CD4-positive, alpha-beta memory T cell (primary cell): ENCODE measurements at regions not wholly inside any gene's neighbourhood (a gene's known extent, or its start where the extent isn't known, plus 50 kb on each side); places are given as distances from the start of the nearest gene placed in this dataset.

Source experiments
- CTCF ChIA-PET: fragments of 350-600 bp; sonication (Branson Sonifier 250); formaldehyde crosslinking; loops from one replicate; lab custom pipeline; 2021; ENCODE audit warnings: inconsistent platforms; ENCODE audit not compliant: partially characterized antibody; lab: Charles Lee
- POLR2A ChIA-PET: fragments of 350-600 bp; sonication (Branson Sonifier 250); formaldehyde crosslinking; loops from one replicate; lab custom pipeline; 2021; ENCODE audit not compliant: partially characterized antibody; lab: Charles Lee
- DNase-seq, 5 donors: peaks; one replicate each; pipeline versions ENCODE4 v3.0.0 to v3.0.0-alpha.2; 2020 to 2022; ENCODE audit warnings: mixed read lengths in 1 of 5
- H3K27ac ChIP-seq: one replicate; pipeline ENCODE4 v1.7.0; 2013; ENCODE audit warnings: low read depth, low read length
- H3K27me3 ChIP-seq: 2 replicates; pipeline ENCODE4 v1.7.0; 2013; ENCODE audit warnings: mild to moderate bottlenecking, low read length, moderate library complexity; ENCODE audit not compliant: insufficient read depth
- H3K36me3 ChIP-seq: 2 replicates; pipeline ENCODE4 v1.7.0; 2013; ENCODE audit warnings: mild to moderate bottlenecking, low read length, moderate library complexity; ENCODE audit not compliant: insufficient read depth
- H3K4me1 ChIP-seq: 2 replicates; pipeline ENCODE4 v1.7.0; 2013; ENCODE audit warnings: mild to moderate bottlenecking, low read length, moderate library complexity; ENCODE audit not compliant: insufficient read depth
- H3K4me3 ChIP-seq, 2 donors: one replicate each; pipeline ENCODE4 v1.7.0; 2013; ENCODE audit warnings: low read length in 2 of 2, mild to moderate bottlenecking in 1 of 2
- H3K9me3 ChIP-seq, 2 donors: one replicate each; pipeline ENCODE4 v1.7.0; 2013; ENCODE audit warnings: low read length in 2 of 2, control low read depth in 1 of 2; ENCODE audit not compliant: control insufficient read depth in 1 of 2
- H3K27ac Mint-ChIP-seq, 7 donors: one replicate each; pipeline ENCODE4 v1.8.0; 2020 to 2021; ENCODE audit warnings: mixed read lengths in 7 of 7, mild to moderate bottlenecking in 6 of 7, inconsistent platforms in 3 of 7, moderate library complexity in 3 of 7
- H3K27me3 Mint-ChIP-seq, 2 donors: one replicate each; pipeline ENCODE4 v1.8.0; 2020 to 2021; ENCODE audit warnings: mixed read lengths in 2 of 2
- H3K36me3 Mint-ChIP-seq, 2 donors: one replicate each; pipeline ENCODE4 v1.8.0; 2020 to 2021; ENCODE audit warnings: mixed read lengths in 2 of 2, inconsistent platforms in 1 of 2, mild to moderate bottlenecking in 1 of 2
- H3K4me1 Mint-ChIP-seq, 4 donors: one replicate each; pipeline ENCODE4 v1.8.0; 2020 to 2021; ENCODE audit warnings: mixed read lengths in 4 of 4, mild to moderate bottlenecking in 1 of 4
- H3K4me3 Mint-ChIP-seq, 8 donors: one replicate each; pipeline ENCODE4 v1.8.0; 2020 to 2021; ENCODE audit warnings: mixed read lengths in 8 of 8, mild to moderate bottlenecking in 7 of 8, moderate library complexity in 6 of 8, inconsistent platforms in 3 of 8
- H3K9me3 Mint-ChIP-seq, 8 donors: one replicate each; pipeline ENCODE4 v1.8.0; 2020 to 2021; ENCODE audit warnings: mixed read lengths in 8 of 8, mild to moderate bottlenecking in 5 of 8, inconsistent platforms in 3 of 8, moderate library complexity in 1 of 8
- intact Hi-C: fragments of 100-400 bp; cut with micrococcal nuclease; formaldehyde crosslinking; loops from one replicate; pipeline ENCODE4 v1.15.1; 2023

- no peaks in the 10 kb centered on the region for H3K36me3 Mint-ChIP-seq
- H3K27me3 Mint-ChIP-seq, result no peaks in the 10 kb centered on the region
- no peak for DNase-seq
- H3K27ac Mint-ChIP-seq, result no peak overlapping the region
- H3K4me3 ChIP-seq, result no peak overlapping the region
- no peaks in the 10 kb centered on the region for H3K36me3 ChIP-seq
- no peak overlapping the region for H3K4me3 Mint-ChIP-seq
- H3K9me3 Mint-ChIP-seq, result peaks cover 0 to 21% (median 5%) of the 10 kb centered on the region in 8 donors
- intact Hi-C loops, result no loop called here
- H3K4me1 ChIP-seq, result no peaks in the 10 kb centered on the region
- no peaks in the 10 kb centered on the region for H3K4me1 Mint-ChIP-seq
- no peaks in the 10 kb centered on the region for H3K27me3 ChIP-seq
- H3K9me3 ChIP-seq, result peaks cover 0 to 4% of the 10 kb centered on the region in 2 donors
- ChIA-PET CTCF (no interaction called here), POLR2A (no interaction called here)
- no peak overlapping the region for H3K27ac ChIP-seq
These were observed 1099.9 kb downstream of the NSUN3 start for GRCh38 chr3:95162794-95163193.

GRCh38 chr3:95167748-95168147 is 1104.9 kb downstream of the NSUN3 start:
- Mint-ChIP-seq H3K27ac (no peak overlapping the region), H3K4me3 (no peak overlapping the region), H3K36me3 (no peaks in the 10 kb centered on the region), H3K4me1 (no peaks in the 10 kb centered on the region), H3K9me3 (peaks cover 0 to 6% (median 0%) of the 10 kb centered on the region in 8 donors), H3K27me3 (no peaks in the 10 kb centered on the region)
- ChIA-PET POLR2A (no interaction called here), CTCF (no interaction called here)
- intact Hi-C loops, result no loop called here
- no peaks in the 10 kb centered on the region for H3K36me3 ChIP-seq
- no peak overlapping the region for H3K27ac ChIP-seq
- no peaks in the 10 kb centered on the region for H3K9me3 ChIP-seq
- H3K27me3 ChIP-seq, result no peaks in the 10 kb centered on the region
- no peak overlapping the region for H3K4me3 ChIP-seq
- no peak for DNase-seq
- H3K4me1 ChIP-seq, result no peaks in the 10 kb centered on the region

DNA sequence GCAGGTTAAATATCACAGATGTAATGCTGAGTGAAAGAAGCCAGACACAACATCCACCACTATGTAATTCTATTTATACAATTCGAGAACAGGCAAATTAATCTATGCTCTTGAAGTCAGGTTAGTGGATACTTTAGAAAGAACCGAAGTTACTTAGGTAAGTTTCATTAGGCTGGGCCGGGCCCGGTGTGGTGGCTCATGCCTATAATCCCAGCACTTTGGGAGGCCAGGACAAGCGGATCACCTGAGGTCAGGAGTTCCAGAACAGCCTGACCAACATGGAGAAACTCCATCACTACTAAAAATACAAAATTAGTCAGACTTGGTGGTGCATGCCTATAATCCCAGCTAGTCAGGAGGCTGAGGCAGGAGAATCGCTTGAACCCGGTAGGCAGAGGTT is 1105.7 kb downstream of the NSUN3 start:
- no peaks in the 10 kb centered on the region for H3K4me1 Mint-ChIP-seq
- CTCF ChIA-PET, result no interaction called here

DNA sequence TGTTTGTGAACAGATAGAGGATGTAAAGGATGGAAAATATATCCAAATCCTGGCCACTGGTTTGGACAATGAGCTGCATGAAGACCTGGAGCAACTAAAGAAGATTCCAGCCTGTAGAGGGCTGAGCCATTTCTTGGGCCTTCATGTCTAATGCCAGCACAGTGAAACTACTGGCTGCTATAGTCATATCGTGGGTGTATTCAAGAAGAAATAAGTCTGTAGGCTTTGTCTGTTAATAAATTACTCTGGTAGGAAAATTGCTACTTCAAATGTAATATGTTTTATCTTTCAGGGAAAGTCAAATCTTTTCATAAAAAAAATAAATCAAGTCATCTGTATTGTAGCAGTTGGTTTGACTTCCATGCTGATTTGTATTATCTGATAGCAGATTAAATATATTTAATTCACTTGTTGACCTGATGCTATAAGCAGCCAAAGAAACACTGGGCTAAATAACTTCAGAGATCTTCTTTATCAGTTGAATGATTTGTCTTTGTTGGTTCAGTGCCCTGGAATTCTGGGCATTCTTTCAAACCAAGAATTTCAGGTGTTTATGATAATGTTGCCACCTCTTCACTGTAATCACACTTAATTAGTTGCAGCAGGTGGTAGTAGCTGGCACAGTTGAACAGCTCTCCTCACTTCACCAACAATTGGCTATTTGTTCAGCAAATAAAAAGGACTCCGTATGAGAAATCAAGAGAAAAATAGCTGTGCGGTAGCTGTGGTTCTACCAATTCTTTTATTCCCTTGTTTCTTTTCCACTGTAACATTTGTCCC is 1109.5 kb downstream of the NSUN3 start:
- CTCF ChIA-PET, result no interaction called here
- H3K27me3 Mint-ChIP-seq, result no peaks in the 10 kb centered on the region
- no peaks in the 10 kb centered on the region for H3K9me3 ChIP-seq
- H3K27ac ChIP-seq, result no peak overlapping the region
- H3K9me3 Mint-ChIP-seq, result peaks cover 0 to 9% (median 0%) of the 10 kb centered on the region in 8 donors
- H3K4me1 ChIP-seq, result no peaks in the 10 kb centered on the region
- no peak for DNase-seq
- no peaks in the 10 kb centered on the region for H3K27me3 ChIP-seq
- POLR2A ChIA-PET, result no interaction called here
- intact Hi-C loops, result no loop called here
- no peak overlapping the region for H3K27ac Mint-ChIP-seq
- no peaks in the 10 kb centered on the region for H3K36me3 Mint-ChIP-seq
- H3K4me1 Mint-ChIP-seq, result no peaks in the 10 kb centered on the region
- no peak overlapping the region for H3K4me3 ChIP-seq
- H3K36me3 ChIP-seq, result no peaks in the 10 kb centered on the region
- no peak overlapping the region for H3K4me3 Mint-ChIP-seq

More for the DNA sequence above, 1105.7 kb downstream of the NSUN3 start:
- DNase-seq, result no peak
- no peak overlapping the region for H3K27ac ChIP-seq
- H3K36me3 ChIP-seq, result no peaks in the 10 kb centered on the region
- no peak overlapping the region for H3K4me3 ChIP-seq
- H3K9me3 ChIP-seq, result no peaks in the 10 kb centered on the region
- no peaks in the 10 kb centered on the region for H3K27me3 Mint-ChIP-seq
- H3K27me3 ChIP-seq, result no peaks in the 10 kb centered on the region
- peaks cover 0 to 6% (median 0%) of the 10 kb centered on the region in 8 donors for H3K9me3 Mint-ChIP-seq
- no peaks in the 10 kb centered on the region for H3K4me1 ChIP-seq
- H3K36me3 Mint-ChIP-seq, result no peaks in the 10 kb centered on the region
- POLR2A ChIA-PET, result no interaction called here
- H3K27ac Mint-ChIP-seq, result no peak overlapping the region
- intact Hi-C loops, result no loop called here
- no peak overlapping the region for H3K4me3 Mint-ChIP-seq

DNA sequence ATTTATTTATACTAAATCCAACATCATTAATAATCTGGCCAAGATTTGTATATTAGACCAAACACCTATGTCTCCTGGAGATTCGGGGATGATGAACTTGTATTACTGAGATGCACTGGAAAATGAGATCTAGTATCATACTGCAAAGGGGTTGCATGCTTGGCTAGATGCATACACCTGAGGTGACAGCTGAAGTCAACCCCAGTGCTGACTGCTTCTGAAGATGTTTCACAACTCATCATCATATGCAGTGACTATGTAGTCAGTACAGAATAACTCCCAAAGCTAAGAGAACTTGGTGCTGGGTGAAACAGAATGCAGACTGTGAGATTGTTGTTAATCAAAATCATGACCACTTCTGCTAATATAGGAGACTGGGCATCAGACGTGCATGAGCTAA is 1114.2 kb downstream of the NSUN3 start:
- H3K4me3 Mint-ChIP-seq, result no peak overlapping the region
- H3K9me3 Mint-ChIP-seq, result peaks cover 0 to 7% (median 0%) of the 10 kb centered on the region in 8 donors
- no peak overlapping the region for H3K4me3 ChIP-seq
- H3K27me3 Mint-ChIP-seq, result no peaks in the 10 kb centered on the region
- POLR2A ChIA-PET, result no interaction called here
- no peaks in the 10 kb centered on the region for H3K36me3 Mint-ChIP-seq
- H3K27ac Mint-ChIP-seq, result no peak overlapping the region
- H3K4me1 ChIP-seq, result no peaks in the 10 kb centered on the region
- CTCF ChIA-PET, result no interaction called here
- no peaks in the 10 kb centered on the region for H3K36me3 ChIP-seq
- no peaks in the 10 kb centered on the region for H3K9me3 ChIP-seq
- no peaks in the 10 kb centered on the region for H3K27me3 ChIP-seq
- DNase-seq, result no peak
- H3K27ac ChIP-seq, result no peak overlapping the region
- no peaks in the 10 kb centered on the region for H3K4me1 Mint-ChIP-seq
- intact Hi-C loops, result no loop called here

DNA sequence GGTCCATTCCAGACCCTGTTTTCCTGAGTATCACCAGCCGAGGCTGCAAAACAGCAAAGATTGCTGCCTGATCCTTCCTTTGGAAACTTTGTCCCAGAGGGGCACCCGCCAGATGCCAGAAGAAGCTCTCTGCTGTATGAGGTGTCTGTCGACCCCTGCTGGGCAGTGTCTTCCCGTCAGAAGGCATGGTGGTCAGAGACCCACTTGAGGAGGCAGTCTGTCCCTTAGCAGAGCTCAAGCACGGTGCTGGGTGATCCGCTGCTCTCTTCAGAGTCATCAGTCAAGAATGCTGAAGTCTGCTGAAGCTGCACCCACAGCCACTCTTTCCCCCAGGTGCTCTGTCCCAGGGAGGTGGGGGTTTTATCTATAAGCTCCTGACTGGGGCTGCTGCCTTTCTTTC is 1121.2 kb downstream of the NSUN3 start:
- POLR2A ChIA-PET, result no interaction called here
- no peak for DNase-seq
- Mint-ChIP-seq H3K27me3 (no peaks in the 10 kb centered on the region), H3K4me1 (no peaks in the 10 kb centered on the region), H3K36me3 (no peaks in the 10 kb centered on the region), H3K4me3 (no peak overlapping the region), H3K9me3 (peaks cover 0 to 11% (median 6%) of the 10 kb centered on the region in 8 donors), H3K27ac (no peak overlapping the region)
- no peak overlapping the region for H3K27ac ChIP-seq
- intact Hi-C loops, result no loop called here
- no peaks in the 10 kb centered on the region for H3K27me3 ChIP-seq
- H3K4me1 ChIP-seq, result no peaks in the 10 kb centered on the region
- no peak overlapping the region for H3K4me3 ChIP-seq
- H3K36me3 ChIP-seq, result no peaks in the 10 kb centered on the region
- no peaks in the 10 kb centered on the region for H3K9me3 ChIP-seq
- CTCF ChIA-PET, result no interaction called here

- CTCF ChIA-PET, result no interaction called here
- H3K4me3 Mint-ChIP-seq, result no peak overlapping the region
- POLR2A ChIA-PET, result no interaction called here
These were observed 1126.5 kb downstream of the NSUN3 start for GRCh38 chr3:95189348-95189747.

More at GRCh38 chr3:95189348-95189747, 1126.5 kb downstream of the NSUN3 start:
- no peaks in the 10 kb centered on the region for H3K4me1 Mint-ChIP-seq
- H3K27me3 Mint-ChIP-seq, result no peaks in the 10 kb centered on the region
- H3K9me3 Mint-ChIP-seq, result peaks cover 0 to 3% (median 0%) of the 10 kb centered on the region in 8 donors
- Histone ChIP-seq H3K4me3 (no peak overlapping the region), H3K9me3 (no peaks in the 10 kb centered on the region), H3K36me3 (no peaks in the 10 kb centered on the region), H3K27me3 (no peaks in the 10 kb centered on the region), H3K27ac (no peak overlapping the region), H3K4me1 (no peaks in the 10 kb centered on the region)
- no peak overlapping the region for H3K27ac Mint-ChIP-seq
- DNase-seq, result no peak
- intact Hi-C loops, result no loop called here
- no peaks in the 10 kb centered on the region for H3K36me3 Mint-ChIP-seq
